Caco-2 (cell line): ENCODE measurements at regions not wholly inside any gene's neighbourhood (a gene's known extent, or its start where the extent isn't known, plus 50 kb on each side); places are given as distances from the start of the nearest gene placed in this dataset.

ENCODE experiments used
- BruUV-seq: library from RNA; stranded (reverse); fragments of 400-500 nt; replicated peaks from 2 replicates; lab custom pipeline; 2021; lab: Mats Ljungman, UMichigan
- CTCF ChIA-PET: fragments of 300-600 bp; sonication (Branson Sonifier 250); formaldehyde crosslinking; loops from one replicate; lab custom pipeline; 2022; ENCODE audit warnings: antibody characterized with exemption; lab: Charles Lee
- POLR2A ChIA-PET: fragments of 300-600 bp; sonication (Branson Sonifier 250); formaldehyde crosslinking; loops from one replicate; lab custom pipeline; 2022; ENCODE audit warnings: antibody characterized with exemption; lab: Charles Lee
- DNase-seq, 2 experiments: peaks; one replicate each; pipeline versions ENCODE4 v3.0.0 to v3.0.0-alpha.2; 2020 to 2022
- H3K27me3 ChIP-seq: replicated peaks from 2 replicates; pipeline ENCODE4 v1.6.0; 2011; ENCODE audit warnings: low read length; ENCODE audit not compliant: control insufficient read depth, insufficient read depth
- H3K36me3 ChIP-seq: 2 replicates; pipeline ENCODE4 v1.5.1; 2011; ENCODE audit warnings: low read length; ENCODE audit not compliant: control insufficient read depth, insufficient read depth
- H3K4me1 ChIP-seq: fragments of 250-450 bp; sonication (Bioruptor Pico); 2 replicates; pipeline ENCODE4 v1.5.1; 2020; ENCODE audit warnings: mild to moderate bottlenecking
- H3K4me3 ChIP-seq: 2 replicates; pipeline ENCODE4 v1.5.1; 2011; ENCODE audit warnings: low read depth, mild to moderate bottlenecking, control low read depth, low read length
- H3K9me3 ChIP-seq: fragments of 250-450 bp; sonication (Bioruptor Pico); 2 replicates; pipeline ENCODE4 v1.5.1; 2020; ENCODE audit warnings: mild to moderate bottlenecking, moderate library complexity
- H3K27ac Mint-ChIP-seq: one replicate; pipeline ENCODE4 v1.8.0; 2022; ENCODE audit warnings: mixed read lengths; ENCODE audit not compliant: unreplicated experiment
- H3K27me3 Mint-ChIP-seq: one replicate; pipeline ENCODE4 v1.8.0; 2022; ENCODE audit warnings: mixed read lengths; ENCODE audit not compliant: insufficient read depth, unreplicated experiment
- H3K36me3 Mint-ChIP-seq: one replicate; pipeline ENCODE4 v1.8.0; 2022; ENCODE audit warnings: mild to moderate bottlenecking, mixed read lengths; ENCODE audit not compliant: insufficient read depth, unreplicated experiment
- H3K4me1 Mint-ChIP-seq: one replicate; pipeline ENCODE4 v1.8.0; 2022; ENCODE audit warnings: low read depth, mixed read lengths; ENCODE audit not compliant: unreplicated experiment
- H3K4me3 Mint-ChIP-seq: one replicate; pipeline ENCODE4 v1.8.0; 2022; ENCODE audit warnings: mild to moderate bottlenecking, moderate library complexity, mixed read lengths; ENCODE audit not compliant: unreplicated experiment
- H3K9me3 Mint-ChIP-seq: one replicate; pipeline ENCODE4 v1.8.0; 2022; ENCODE audit warnings: mixed read lengths; ENCODE audit not compliant: unreplicated experiment
- CTCF ChIP-seq, 2 experiments: fragments of 200-600 bp in 1 of 2; IDR thresholded peaks; 1 replicate in 1 of 2; 2 replicates in 1 of 2; pipeline versions ENCODE4 v1.5.1 to v1.8.0; 2011 to 2022; ENCODE audit warnings: antibody characterized with exemption in 1 of 2, control low read depth in 1 of 2, inconsistent platforms in 1 of 2, low read depth in 1 of 2, low read length in 1 of 2, mild to moderate bottlenecking in 1 of 2, moderate library complexity in 1 of 2; ENCODE audit not compliant: insufficient read depth in 1 of 2, severe bottlenecking in 1 of 2, unreplicated experiment in 1 of 2
- intact Hi-C: fragments of 100-400 bp; cut with micrococcal nuclease; formaldehyde crosslinking; loops from one replicate; pipeline ENCODE4 v1.10.0; 2022; ENCODE audit not compliant: unreplicated experiment

- BruUV-seq, result no TSS peak
- intact Hi-C loops, result no loop called here
These were observed 100.3 kb upstream of the ERCC6L2 start for GRCh38 chr9:95775191-95775590.

GRCh38 chr9:95773053-95773418 lies 102.5 kb upstream of the ERCC6L2 start:
- POLR2A ChIA-PET, result no interaction called here
- Mint-ChIP-seq H3K36me3 (no peaks in the 10 kb centered on the region), H3K4me3 (peak overlapping the region; percentile 27), H3K27me3 (no peaks in the 10 kb centered on the region), H3K27ac (peak overlapping the region; percentile 53), H3K9me3 (no peaks in the 10 kb centered on the region), H3K4me1 (peaks cover 31% of the 10 kb centered on the region)
- Histone ChIP-seq H3K9me3 (no peaks in the 10 kb centered on the region), H3K4me1 (peaks cover 43% of the 10 kb centered on the region), H3K4me3 (no peak overlapping the region), H3K36me3 (no peaks in the 10 kb centered on the region), H3K27me3 (no peaks in the 10 kb centered on the region)
- no peak for TF ChIP-seq CTCF (IDR thresholded peaks at IDR 0.05; ENCODE audit: insufficient read depth in 1 of 2, low read depth in 1 of 2, low read length in 1 of 2, severe bottlenecking in 1 of 2, unreplicated experiment in 1 of 2)
- intact Hi-C loops, result no loop called here
- BruUV-seq, result no TSS peak
- CTCF ChIA-PET, result no interaction called here
- DNase-seq, result no peak

More at GRCh38 chr9:95775191-95775590, 100.3 kb upstream of the ERCC6L2 start:
- no peak for DNase-seq
- Mint-ChIP-seq H3K9me3 (no peaks in the 10 kb centered on the region), H3K27ac (no peak overlapping the region), H3K4me3 (no peak overlapping the region), H3K36me3 (no peaks in the 10 kb centered on the region), H3K4me1 (peaks cover 26% of the 10 kb centered on the region), H3K27me3 (no peaks in the 10 kb centered on the region)
- Histone ChIP-seq H3K9me3 (no peaks in the 10 kb centered on the region), H3K27me3 (no peaks in the 10 kb centered on the region), H3K4me1 (peaks cover 35% of the 10 kb centered on the region), H3K36me3 (no peaks in the 10 kb centered on the region), H3K4me3 (no peak overlapping the region)
- ChIA-PET CTCF (no interaction called here), POLR2A (no interaction called here)
- no peak for TF ChIP-seq CTCF (IDR thresholded peaks at IDR 0.05; ENCODE audit: insufficient read depth in 1 of 2, low read depth in 1 of 2, low read length in 1 of 2, severe bottlenecking in 1 of 2, unreplicated experiment in 1 of 2)

GRCh38 chr9:95772320-95773052 lies 103.0 kb upstream of the ERCC6L2 start:
- no peaks in the 10 kb centered on the region for H3K27me3 ChIP-seq
- no peaks in the 10 kb centered on the region for H3K9me3 Mint-ChIP-seq
- CTCF ChIA-PET, result no interaction called here
- peak overlapping the region; percentile 27 for H3K4me3 Mint-ChIP-seq
- peak overlapping the region; percentile 53 for H3K27ac Mint-ChIP-seq
- no peaks in the 10 kb centered on the region for H3K27me3 Mint-ChIP-seq
- H3K36me3 ChIP-seq, result no peaks in the 10 kb centered on the region
- H3K4me1 ChIP-seq, result peaks cover 43% of the 10 kb centered on the region
- DNase-seq, result peak in 1 of 2 experiments; percentile 53
- H3K4me3 ChIP-seq, result no peak overlapping the region
- H3K9me3 ChIP-seq, result no peaks in the 10 kb centered on the region
- no peak for TF ChIP-seq CTCF (IDR thresholded peaks at IDR 0.05; ENCODE audit: insufficient read depth in 1 of 2, low read depth in 1 of 2, low read length in 1 of 2, severe bottlenecking in 1 of 2, unreplicated experiment in 1 of 2)
- intact Hi-C loops, result no loop called here
- POLR2A ChIA-PET, result no interaction called here
- H3K36me3 Mint-ChIP-seq, result no peaks in the 10 kb centered on the region
- peaks cover 31% of the 10 kb centered on the region for H3K4me1 Mint-ChIP-seq
- no TSS peak for BruUV-seq
